BLaER1 (cell line): ENCODE measurements at regions not wholly inside any gene's neighbourhood (a gene's known extent, or its start where the extent isn't known, plus 50 kb on each side); places are given as distances from the start of the nearest gene placed in this dataset.
"Not testable (repeated sequence)": the region's sequence is repeated elsewhere in the genome, so short reads cannot be mapped to it uniquely, and the experiment has no call there.

Source experiments
- H3K27ac ChIP-seq: shearing (Covaris generic); formaldehyde crosslinking; 2 replicates; pipeline ENCODE4 v1.8.1; 2022
- H3K27me3 ChIP-seq: shearing (Covaris generic); formaldehyde crosslinking; 2 replicates; pipeline ENCODE4 v1.8.1; 2022
- H3K36me3 ChIP-seq: shearing (Covaris generic); formaldehyde crosslinking; 2 replicates; pipeline ENCODE4 v1.8.1; 2022
- H3K4me1 ChIP-seq: shearing (Covaris generic); formaldehyde crosslinking; 2 replicates; pipeline ENCODE4 v1.8.1; 2022
- H3K4me2 ChIP-seq: shearing (Covaris generic); formaldehyde crosslinking; 2 replicates; pipeline ENCODE4 v1.8.1; 2022
- H3K4me3 ChIP-seq: shearing (Covaris generic); formaldehyde crosslinking; 2 replicates; pipeline ENCODE4 v1.8.1; 2022
- H3K9ac ChIP-seq: shearing (Covaris generic); formaldehyde crosslinking; 2 replicates; pipeline ENCODE4 v1.8.1; 2022
- H3K9me3 ChIP-seq: shearing (Covaris generic); formaldehyde crosslinking; 2 replicates; pipeline ENCODE4 v1.8.1; 2022
- H4K20me1 ChIP-seq: shearing (Covaris generic); formaldehyde crosslinking; 2 replicates; pipeline ENCODE4 v1.8.1; 2022
- Cebpa-rat ChIP-seq: shearing (Covaris generic); IDR thresholded peaks from 2 replicates; pipeline ENCODE4 v1.8.1; 2022

DNA sequence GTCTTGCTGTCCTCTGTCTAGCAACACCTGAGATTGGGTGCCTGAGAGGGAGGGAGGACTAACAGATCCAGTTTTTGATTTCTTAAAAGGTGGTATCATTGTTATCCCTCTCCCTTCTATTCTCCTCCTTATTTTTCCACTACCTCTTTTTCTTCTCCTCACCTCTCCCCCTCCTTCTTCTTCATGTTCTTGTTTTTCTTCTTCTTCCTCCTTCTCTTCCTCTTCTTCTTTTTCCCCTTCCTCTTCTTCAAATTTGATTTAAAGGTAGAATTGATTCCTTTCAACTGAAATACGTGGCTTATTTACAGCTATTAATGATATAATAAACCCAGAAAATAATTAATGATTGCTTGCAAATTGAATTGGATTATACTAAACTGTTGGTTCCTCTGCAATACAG is 256.8 kb upstream of the BTG1 start:
- no peak for TF ChIP-seq Cebpa-rat
- peaks cover 14% of the 10 kb centered on the region for H3K9me3 ChIP-seq
- H3K27me3 ChIP-seq = no peaks in the 10 kb centered on the region
- no peak overlapping the region for H3K4me3 ChIP-seq
- no peaks in the 10 kb centered on the region for H4K20me1 ChIP-seq
- H3K4me2 ChIP-seq = no peak overlapping the region
- no peak overlapping the region for H3K9ac ChIP-seq
- no peaks in the 10 kb centered on the region for H3K36me3 ChIP-seq
- H3K4me1 ChIP-seq = peaks cover 28% of the 10 kb centered on the region
- H3K27ac ChIP-seq = no peak overlapping the region

DNA sequence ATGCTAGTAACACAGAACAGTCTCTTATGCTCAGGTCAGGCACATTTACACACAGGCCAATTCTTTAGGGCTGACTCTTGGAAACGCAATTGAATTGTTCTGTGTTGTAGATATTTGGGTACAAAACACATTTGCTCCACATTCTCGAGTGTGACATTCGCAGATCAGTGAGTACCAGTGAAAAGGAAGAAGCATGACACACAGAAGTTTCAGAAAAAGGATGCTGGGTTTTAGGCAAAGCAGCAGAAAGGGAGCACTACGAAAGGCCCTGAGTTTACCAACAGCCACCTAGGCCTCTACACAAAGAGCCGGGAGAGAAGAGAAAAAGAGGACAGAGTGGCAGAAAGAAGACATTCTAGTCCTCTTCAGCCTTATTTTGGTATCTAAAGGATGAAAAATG is 254.4 kb upstream of the BTG1 start:
- H3K4me1 ChIP-seq = peaks cover 32% of the 10 kb centered on the region
- H4K20me1 ChIP-seq = no peaks in the 10 kb centered on the region
- H3K27me3 ChIP-seq = no peaks in the 10 kb centered on the region
- no peak overlapping the region for H3K9ac ChIP-seq
- TF ChIP-seq Cebpa-rat = no peak
- no peaks in the 10 kb centered on the region for H3K36me3 ChIP-seq
- no peak overlapping the region for H3K4me3 ChIP-seq
- no peak overlapping the region for H3K4me2 ChIP-seq
- peaks cover 6% of the 10 kb centered on the region for H3K9me3 ChIP-seq
- no peak overlapping the region for H3K27ac ChIP-seq

DNA sequence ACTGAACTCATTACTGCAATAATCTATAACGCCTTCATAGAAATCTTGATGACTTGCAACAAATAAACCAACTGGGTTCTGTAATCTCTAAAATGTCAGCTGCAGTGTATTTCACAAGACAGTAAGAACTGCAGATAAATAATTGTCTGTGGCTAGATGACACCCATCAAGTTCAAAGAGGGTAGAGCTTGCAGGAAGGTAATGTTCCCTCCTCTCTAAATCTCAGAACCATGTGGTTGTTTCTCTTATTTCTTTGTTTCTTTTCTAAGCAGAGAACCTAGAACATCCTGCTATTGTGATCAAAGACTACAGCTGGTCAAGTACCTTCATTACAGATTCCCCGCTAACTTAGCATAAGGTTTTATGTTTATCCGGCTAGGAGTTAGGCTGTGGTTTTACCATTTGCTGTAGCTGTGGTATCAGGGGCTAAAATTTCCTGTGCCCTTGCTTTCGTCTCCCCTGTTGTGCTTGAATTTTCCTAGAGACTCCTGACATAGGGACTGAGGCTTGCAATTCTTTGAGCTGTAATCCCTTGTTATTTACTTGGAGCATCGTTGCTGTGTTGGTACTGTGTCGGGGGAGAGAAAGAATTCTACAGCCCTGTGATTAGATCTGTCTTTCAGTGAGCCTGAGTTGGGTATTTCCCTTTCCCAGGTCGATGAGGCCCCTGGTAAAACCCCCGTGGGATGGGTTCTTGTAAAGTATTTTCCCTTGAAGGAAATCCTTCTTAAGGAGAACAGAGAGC is 253.1 kb upstream of the BTG1 start:
- TF ChIP-seq Cebpa-rat = no peak
- peaks cover 25% of the 10 kb centered on the region for H3K4me1 ChIP-seq
- H3K27me3 ChIP-seq = no peaks in the 10 kb centered on the region
- H3K9ac ChIP-seq = no peak overlapping the region
- no peak overlapping the region for H3K4me3 ChIP-seq
- H3K27ac ChIP-seq = no peak overlapping the region
- no peak overlapping the region for H3K4me2 ChIP-seq
- peaks cover 18% of the 10 kb centered on the region for H3K9me3 ChIP-seq
- H3K36me3 ChIP-seq = no peaks in the 10 kb centered on the region
- no peaks in the 10 kb centered on the region for H4K20me1 ChIP-seq

DNA sequence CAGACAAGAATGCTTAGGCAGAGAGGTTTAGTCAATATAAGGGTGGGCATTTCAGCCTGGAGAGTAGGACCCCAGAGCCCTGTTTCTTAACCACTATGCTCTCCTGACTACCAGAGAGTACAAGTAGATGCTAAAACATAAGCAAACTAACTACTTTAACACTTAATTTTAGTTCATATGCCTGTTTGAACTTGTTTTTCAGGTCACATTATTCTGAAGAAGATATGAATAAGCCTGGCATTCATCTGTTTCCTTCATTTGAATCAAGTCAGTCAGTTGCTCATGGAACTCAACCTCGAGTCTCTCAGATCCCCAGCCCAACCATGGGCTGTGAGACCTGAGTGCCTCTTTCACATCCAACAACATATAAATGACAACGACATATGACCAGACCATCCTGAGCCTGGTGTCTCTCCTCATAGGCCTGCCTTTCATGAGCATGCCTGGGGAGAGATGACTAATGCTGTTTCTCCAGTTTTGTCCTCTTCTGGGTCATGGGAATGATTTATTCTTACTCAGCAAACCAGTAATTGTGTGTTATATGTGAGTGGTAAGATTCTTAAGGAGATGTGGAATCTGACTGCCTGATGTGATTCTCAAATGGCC is 251.1 kb upstream of the BTG1 start:
- no peaks in the 10 kb centered on the region for H3K27me3 ChIP-seq
- H3K4me1 ChIP-seq = peaks cover 17% of the 10 kb centered on the region; the same call in 1 of the 2 replicates
- TF ChIP-seq Cebpa-rat = no peak
- no peak overlapping the region for H3K27ac ChIP-seq
- H3K4me3 ChIP-seq = no peak overlapping the region
- no peak overlapping the region for H3K9ac ChIP-seq
- peak overlapping the region; percentile 14; the same call in 1 of the 2 replicates for H3K4me2 ChIP-seq
- H4K20me1 ChIP-seq = no peaks in the 10 kb centered on the region
- peaks cover 38% of the 10 kb centered on the region for H3K9me3 ChIP-seq
- H3K36me3 ChIP-seq = no peaks in the 10 kb centered on the region

DNA sequence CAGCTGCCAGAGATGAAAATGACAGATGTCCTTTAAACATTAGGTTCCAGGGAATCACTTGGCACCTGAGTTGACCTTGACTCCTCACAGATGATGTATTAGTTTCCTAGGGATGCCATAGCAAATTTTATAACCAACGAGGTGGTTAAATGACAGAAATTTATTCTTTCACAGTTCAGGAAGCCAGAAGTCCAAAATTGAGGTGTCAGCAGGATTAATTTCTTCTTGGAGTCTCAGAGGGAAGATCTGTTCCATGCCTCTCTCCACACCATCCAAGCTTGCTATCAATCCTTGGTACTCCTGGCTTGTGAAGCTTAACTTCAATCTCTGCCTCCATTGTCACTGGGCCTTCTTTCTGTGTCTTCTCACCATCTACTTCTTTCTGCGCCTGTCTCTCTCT is 249.7 kb upstream of the BTG1 start:
- Histone ChIP-seq H3K4me3 (no peak overlapping the region), H3K27ac (no peak overlapping the region), H3K36me3 (no peaks in the 10 kb centered on the region), H3K4me1 (peaks cover 15% of the 10 kb centered on the region; the same call in 1 of the 2 replicates), H3K27me3 (no peaks in the 10 kb centered on the region), H3K9me3 (peaks cover 40% of the 10 kb centered on the region), H3K4me2 (no peak overlapping the region), H4K20me1 (no peaks in the 10 kb centered on the region), H3K9ac (no peak overlapping the region)
- no peak for TF ChIP-seq Cebpa-rat

DNA sequence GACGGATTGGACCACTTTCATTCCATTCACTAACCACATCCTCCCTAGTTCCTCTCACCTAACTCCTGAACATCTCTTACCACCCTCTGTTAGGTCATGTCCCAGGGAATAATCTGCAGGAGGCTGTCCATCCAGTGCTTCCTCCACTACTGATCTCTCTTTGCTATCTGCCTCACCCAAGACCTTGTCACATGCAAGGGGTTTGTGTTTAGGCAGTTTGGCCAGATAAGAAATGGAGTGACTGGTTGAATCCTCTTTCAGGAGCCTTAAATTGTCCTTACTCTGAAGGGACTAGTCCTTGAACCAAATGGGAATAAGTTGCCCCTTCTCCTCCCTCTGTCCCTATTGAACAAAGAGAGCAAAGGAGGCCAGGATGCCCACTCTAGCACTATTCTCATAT is 249.2 kb upstream of the BTG1 start:
- TF ChIP-seq Cebpa-rat = no peak

DNA sequence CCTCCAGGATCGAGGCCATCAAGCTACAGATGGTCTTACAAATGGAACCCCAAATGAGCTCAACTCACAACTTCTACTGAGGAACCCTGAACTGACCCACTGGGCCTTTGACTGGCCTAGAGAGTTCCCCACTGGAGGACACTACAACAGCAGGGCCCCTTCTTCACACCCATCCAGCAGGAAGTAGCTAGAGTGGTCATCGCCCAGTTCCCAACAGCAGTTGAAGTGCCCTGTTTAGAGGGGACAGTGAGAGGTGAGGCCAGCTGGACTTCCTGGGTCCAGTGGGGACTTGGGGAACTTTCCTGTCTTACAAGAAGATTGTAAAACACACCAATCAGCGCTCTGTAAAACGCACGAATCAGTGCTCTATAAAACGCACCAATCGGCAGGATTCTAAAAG is 247.9 kb upstream of the BTG1 start:
- Histone ChIP-seq H3K27me3 (no peaks in the 10 kb centered on the region), H3K27ac (no peak overlapping the region), H3K36me3 (no peaks in the 10 kb centered on the region), H3K4me1 (peaks cover 11% of the 10 kb centered on the region; the same call in 1 of the 2 replicates), H3K4me2 (no peak overlapping the region), H4K20me1 (no peaks in the 10 kb centered on the region), H3K4me3 (no peak overlapping the region), H3K9me3 (peaks cover 40% of the 10 kb centered on the region), H3K9ac (no peak overlapping the region)
- no peak for TF ChIP-seq Cebpa-rat

More for the DNA sequence above, 249.2 kb upstream of the BTG1 start:
- Histone ChIP-seq H3K4me2 (no peak overlapping the region), H3K4me1 (peaks cover 11% of the 10 kb centered on the region; the same call in 1 of the 2 replicates), H3K9ac (no peak overlapping the region), H3K36me3 (no peaks in the 10 kb centered on the region), H3K4me3 (no peak overlapping the region), H3K9me3 (peaks cover 40% of the 10 kb centered on the region), H4K20me1 (no peaks in the 10 kb centered on the region), H3K27ac (no peak overlapping the region), H3K27me3 (no peaks in the 10 kb centered on the region)

DNA sequence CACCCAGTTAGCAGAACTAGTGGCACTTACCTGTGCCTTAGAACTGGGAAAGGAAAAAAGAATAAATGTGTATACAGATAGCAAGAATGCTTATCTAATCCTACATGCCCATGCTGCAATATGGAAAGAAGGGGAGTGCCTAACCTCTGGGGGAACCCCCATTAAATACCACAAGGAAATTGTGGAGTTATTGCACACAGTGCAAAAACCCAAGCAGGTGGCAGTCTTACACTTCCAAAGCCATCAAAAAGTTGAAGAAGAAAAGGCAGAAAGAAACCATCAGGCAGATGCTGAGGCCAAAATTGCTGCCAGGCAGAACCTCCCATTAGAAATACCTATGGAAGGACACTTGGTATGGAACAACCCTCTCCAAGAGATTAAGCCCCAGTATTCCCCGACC is 246.1 kb upstream of the BTG1 start:
- H3K9me3 ChIP-seq = peaks cover 42% of the 10 kb centered on the region
- not testable (repeated sequence) for H3K27me3 ChIP-seq, H3K4me3 ChIP-seq, H3K27ac ChIP-seq, H3K9ac ChIP-seq, H3K36me3 ChIP-seq, H4K20me1 ChIP-seq, H3K4me2 ChIP-seq, H3K4me1 ChIP-seq

DNA sequence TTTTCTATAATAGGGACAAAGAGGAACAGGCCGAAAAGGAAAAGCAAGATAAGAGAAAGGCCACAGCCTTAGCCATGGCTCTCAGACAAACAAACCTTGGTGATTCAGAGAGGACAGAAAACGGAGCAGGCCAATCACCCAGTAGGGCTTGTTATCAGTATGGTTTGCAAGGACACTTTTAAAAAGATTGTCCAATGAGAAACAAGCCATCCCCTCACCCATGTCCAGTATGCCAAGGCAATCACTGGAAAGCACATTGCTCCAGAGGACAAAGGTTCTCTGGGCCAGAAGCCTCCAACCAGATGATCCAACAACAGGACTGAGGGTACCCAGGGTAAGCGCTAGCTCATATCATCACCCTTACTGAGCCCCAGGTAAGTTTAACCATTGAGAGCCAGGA is 243.8 kb upstream of the BTG1 start:
- Histone ChIP-seq H3K4me3 (no peak overlapping the region), H3K9ac (no peak overlapping the region), H3K36me3 (no peaks in the 10 kb centered on the region), H3K4me2 (no peak overlapping the region), H4K20me1 (no peaks in the 10 kb centered on the region), H3K27ac (no peak overlapping the region), H3K4me1 (no peaks in the 10 kb centered on the region), H3K27me3 (no peaks in the 10 kb centered on the region), H3K9me3 (peaks cover 33% of the 10 kb centered on the region)
- TF ChIP-seq Cebpa-rat = no peak

DNA sequence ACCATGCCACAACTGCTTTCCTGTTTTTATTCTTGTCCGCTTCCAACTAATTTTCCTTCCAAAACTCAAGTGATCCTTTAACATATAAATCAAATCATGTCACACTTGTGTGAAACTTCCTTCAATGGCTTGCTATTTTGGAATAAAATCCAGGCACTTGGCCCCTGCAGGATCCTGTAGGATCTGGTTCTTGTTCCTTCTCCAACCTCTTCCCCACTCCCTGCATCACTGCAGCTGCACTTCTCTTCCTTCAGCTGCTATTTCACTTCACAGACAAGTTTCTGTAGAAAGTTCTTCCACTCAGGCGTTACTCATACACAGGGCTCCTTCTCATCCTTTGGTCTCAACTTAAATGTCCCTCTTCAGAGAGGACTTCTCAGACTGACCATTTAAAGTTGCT is 239.7 kb upstream of the BTG1 start:
- Histone ChIP-seq H3K4me3 (no peak overlapping the region), H3K4me1 (no peaks in the 10 kb centered on the region), H3K36me3 (no peaks in the 10 kb centered on the region), H3K4me2 (no peak overlapping the region), H3K27ac (no peak overlapping the region), H3K9ac (no peak overlapping the region), H3K9me3 (peaks cover 5% of the 10 kb centered on the region; the same call in 1 of the 2 replicates), H4K20me1 (no peaks in the 10 kb centered on the region), H3K27me3 (no peaks in the 10 kb centered on the region)
- TF ChIP-seq Cebpa-rat = no peak
